ENCODE measurements at regions not wholly inside any gene's neighbourhood (a gene's known extent, or its start where the extent isn't known, plus 50 kb on each side); places are given as distances from the start of the nearest gene placed in this dataset.

- 94% methylated on average over 4 of the region's 5 CpGs for WGBS (ENCODE audit: insufficient coverage)
- H3K27me3 Mint-ChIP-seq = no peaks in the 10 kb centered on the region
- Histone ChIP-seq H3K4me1 (ENCODE audit: control insufficient read depth in 2 of 2, insufficient read depth in 2 of 2, low read length in 2 of 2) (no peaks in the 10 kb centered on the region), H2AFZ (ENCODE audit: insufficient read depth, low read depth, low read length, poor library complexity, severe bottlenecking) (no peak overlapping the region), H4K20me1 (ENCODE audit: control insufficient read depth, insufficient read depth, low read length, poor library complexity, severe bottlenecking) (no peaks in the 10 kb centered on the region), H3K36me3 (replicated peaks in 1 of 2; ENCODE audit: control extremely low read depth in 1 of 2, control insufficient read depth in 1 of 2, extremely low read depth in 1 of 2, insufficient read depth in 2 of 2, low read length in 1 of 2) (no peaks in the 10 kb centered on the region), H3K4me3 (ENCODE audit: control extremely low read depth in 1 of 5, extremely low read depth in 1 of 5, insufficient read depth in 1 of 5, low read depth in 2 of 5, low read length in 4 of 5) (no peak overlapping the region), H3K9ac (ENCODE audit: low read length) (no peak overlapping the region), H3K27me3 (replicated peaks in 1 of 4; ENCODE audit: control extremely low read depth in 1 of 4, control insufficient read depth in 3 of 4, insufficient read depth in 4 of 4, low read length in 3 of 4) (no peaks in the 10 kb centered on the region), H3K9me3 (ENCODE audit: control extremely low read depth in 1 of 3, control insufficient read depth in 2 of 3, insufficient read depth in 1 of 3, low read length in 2 of 3) (no peaks in the 10 kb centered on the region), H3K27ac (ENCODE audit: low read length in 2 of 2) (no peak overlapping the region), H3K79me2 (ENCODE audit: control insufficient read depth, insufficient read depth, low read length) (no peaks in the 10 kb centered on the region), H3K4me2 (replicated peaks; ENCODE audit: low read depth, low read length, poor library complexity, severe bottlenecking) (no peak overlapping the region)
- ChIA-PET CTCF (no interaction called here), POLR2A (no interaction called here)
- H3K4me1 Mint-ChIP-seq = no peaks in the 10 kb centered on the region
- no peak for ATAC-seq (ENCODE audit: low read depth)
- TF ChIP-seq EZH2 (IDR thresholded peaks at IDR 0.05; ENCODE audit: borderline replicate concordance, insufficient read depth, low read depth, low read length, poor library complexity, severe bottlenecking) (no peak), CTCF (IDR thresholded peaks at IDR 0.05) (no peak)
- intact Hi-C loops (cut with micrococcal nuclease) = no loop called here
- no peak for DNase-seq
- no peak overlapping the region for H3K4me3 Mint-ChIP-seq
- H3K9me3 Mint-ChIP-seq (ENCODE audit: insufficient read depth) = no peaks in the 10 kb centered on the region
- H3K27ac Mint-ChIP-seq = no peak overlapping the region
These were observed 608.6 kb upstream of the NR3C2 start for GRCh38 chr4:149050840-149051239.

GRCh38 chr4:149048451-149049143 is 606.4 kb upstream of the NR3C2 start:
- WGBS (ENCODE audit: insufficient coverage) = no CpG with 5 or more reads among the region's 3 CpGs

More at GRCh38 chr4:149048451-149049143, 606.4 kb upstream of the NR3C2 start:
- no peaks in the 10 kb centered on the region for H3K27me3 Mint-ChIP-seq
- no peak overlapping the region for H3K27ac Mint-ChIP-seq
- POLR2A ChIA-PET = no interaction called here
- TF ChIP-seq CTCF (IDR thresholded peaks at IDR 0.05) = no peak
- no peak for TF ChIP-seq EZH2 (IDR thresholded peaks at IDR 0.05; ENCODE audit: borderline replicate concordance, insufficient read depth, low read depth, low read length, poor library complexity, severe bottlenecking)
- no peaks in the 10 kb centered on the region for H3K4me1 Mint-ChIP-seq
- Histone ChIP-seq H4K20me1 (ENCODE audit: control insufficient read depth, insufficient read depth, low read length, poor library complexity, severe bottlenecking) (no peaks in the 10 kb centered on the region), H3K4me1 (ENCODE audit: control insufficient read depth in 2 of 2, insufficient read depth in 2 of 2, low read length in 2 of 2) (no peaks in the 10 kb centered on the region), H3K9me3 (ENCODE audit: control extremely low read depth in 1 of 3, control insufficient read depth in 2 of 3, insufficient read depth in 1 of 3, low read length in 2 of 3) (peaks cover 0 to 2% (median 0%) of the 10 kb centered on the region in 3 donors), H3K36me3 (replicated peaks in 1 of 2; ENCODE audit: control extremely low read depth in 1 of 2, control insufficient read depth in 1 of 2, extremely low read depth in 1 of 2, insufficient read depth in 2 of 2, low read length in 1 of 2) (no peaks in the 10 kb centered on the region), H3K27me3 (replicated peaks in 1 of 4; ENCODE audit: control extremely low read depth in 1 of 4, control insufficient read depth in 3 of 4, insufficient read depth in 4 of 4, low read length in 3 of 4) (no peaks in the 10 kb centered on the region), H3K27ac (ENCODE audit: low read length in 2 of 2) (no peak overlapping the region), H2AFZ (ENCODE audit: insufficient read depth, low read depth, low read length, poor library complexity, severe bottlenecking) (no peak overlapping the region), H3K79me2 (ENCODE audit: control insufficient read depth, insufficient read depth, low read length) (no peaks in the 10 kb centered on the region), H3K4me2 (replicated peaks; ENCODE audit: low read depth, low read length, poor library complexity, severe bottlenecking) (no peak overlapping the region), H3K9ac (ENCODE audit: low read length) (no peak overlapping the region), H3K4me3 (ENCODE audit: control extremely low read depth in 1 of 5, extremely low read depth in 1 of 5, insufficient read depth in 1 of 5, low read depth in 2 of 5, low read length in 4 of 5) (no peak overlapping the region)
- H3K9me3 Mint-ChIP-seq (ENCODE audit: insufficient read depth) = no peaks in the 10 kb centered on the region
- intact Hi-C loops (cut with micrococcal nuclease) = no loop called here
- H3K4me3 Mint-ChIP-seq = no peak overlapping the region
- DNase-seq (no peak), ATAC-seq (ENCODE audit: low read depth) (no peak)
- CTCF ChIA-PET = no interaction called here

Measured in B cell (primary cell).